Transverse colon (tissue), 4 donors: ENCODE measurements at regions not wholly inside any gene's neighbourhood (a gene's known extent, or its start where the extent isn't known, plus 50 kb on each side); places are given as distances from the start of the nearest gene placed in this dataset.

ENCODE experiments used
- POLR2AphosphoS5 ChIP-seq, 3 donors: sonication (generic); formaldehyde crosslinking; IDR thresholded peaks; one replicate each; pipeline ENCODE4 v1.6.1; 2016; ENCODE audit warnings: antibody characterized with exemption in 3 of 3
- TF ChIP-seq, protein P1 (sequence below), 5 experiments: fragments of 200-600 bp in 3 of 5; fragments of 450-650 bp in 2 of 5; sonication (generic) in 3 of 5; IDR thresholded peaks; 1 replicate in 2 of 5; 2 replicates in 3 of 5; pipeline ENCODE4 v1.5.1; 2016 to 2017; ENCODE audit warnings: antibody characterized with exemption in 5 of 5, inconsistent platforms in 3 of 5, mild to moderate bottlenecking in 2 of 5, moderate library complexity in 1 of 5

- TF ChIP-seq, protein P1, sequence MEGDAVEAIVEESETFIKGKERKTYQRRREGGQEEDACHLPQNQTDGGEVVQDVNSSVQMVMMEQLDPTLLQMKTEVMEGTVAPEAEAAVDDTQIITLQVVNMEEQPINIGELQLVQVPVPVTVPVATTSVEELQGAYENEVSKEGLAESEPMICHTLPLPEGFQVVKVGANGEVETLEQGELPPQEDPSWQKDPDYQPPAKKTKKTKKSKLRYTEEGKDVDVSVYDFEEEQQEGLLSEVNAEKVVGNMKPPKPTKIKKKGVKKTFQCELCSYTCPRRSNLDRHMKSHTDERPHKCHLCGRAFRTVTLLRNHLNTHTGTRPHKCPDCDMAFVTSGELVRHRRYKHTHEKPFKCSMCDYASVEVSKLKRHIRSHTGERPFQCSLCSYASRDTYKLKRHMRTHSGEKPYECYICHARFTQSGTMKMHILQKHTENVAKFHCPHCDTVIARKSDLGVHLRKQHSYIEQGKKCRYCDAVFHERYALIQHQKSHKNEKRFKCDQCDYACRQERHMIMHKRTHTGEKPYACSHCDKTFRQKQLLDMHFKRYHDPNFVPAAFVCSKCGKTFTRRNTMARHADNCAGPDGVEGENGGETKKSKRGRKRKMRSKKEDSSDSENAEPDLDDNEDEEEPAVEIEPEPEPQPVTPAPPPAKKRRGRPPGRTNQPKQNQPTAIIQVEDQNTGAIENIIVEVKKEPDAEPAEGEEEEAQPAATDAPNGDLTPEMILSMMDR (IDR thresholded peaks at IDR 0.05) = no peak
- TF ChIP-seq POLR2AphosphoS5 (IDR thresholded peaks at IDR 0.05) = no peak
Observed at GRCh38 chr9:99748676-99749075, 73.0 kb upstream of the NR4A3 start.
